HG03571 (cell line): ENCODE measurements at regions not wholly inside any gene's neighbourhood (a gene's known extent, or its start where the extent isn't known, plus 50 kb on each side); places are given as distances from the start of the nearest gene placed in this dataset.
"Not testable (repeated sequence)": the region's sequence is repeated elsewhere in the genome, so short reads cannot be mapped to it uniquely, and the experiment has no call there.

Source experiments
- ATAC-seq: cut with Tn5 transposase; IDR thresholded peaks from one replicate; pipeline ENCODE4 v1.9.1; 2021; ENCODE audit not compliant: unreplicated experiment

DNA sequence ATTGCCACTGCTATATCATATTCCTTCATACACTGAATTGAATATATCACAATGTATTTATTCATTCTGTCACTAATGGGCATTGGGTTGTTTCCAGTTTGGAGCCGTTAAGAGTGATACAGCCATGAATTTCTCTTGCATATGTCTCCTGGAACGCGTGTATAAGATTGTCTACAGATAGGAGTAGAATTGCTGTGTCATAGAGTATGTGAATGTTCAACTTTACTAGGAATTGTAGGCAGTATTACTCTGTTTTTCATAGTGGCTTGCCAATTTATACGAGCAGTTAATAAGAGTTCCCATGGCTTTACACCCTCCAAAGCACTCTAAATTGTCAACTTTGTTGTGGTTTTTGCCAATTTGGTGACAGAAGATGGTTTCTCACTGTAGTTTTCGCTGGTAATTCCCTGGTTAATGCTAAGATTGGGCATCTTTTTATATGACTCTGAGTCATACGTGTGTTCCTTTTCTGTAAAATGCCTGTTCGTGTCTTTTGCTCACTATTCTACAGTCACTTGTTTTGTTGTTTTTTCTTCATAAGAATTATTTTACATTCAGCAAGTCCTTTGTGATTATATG is 136.1 kb upstream of the LIPC start:
- ATAC-seq = no peak

DNA sequence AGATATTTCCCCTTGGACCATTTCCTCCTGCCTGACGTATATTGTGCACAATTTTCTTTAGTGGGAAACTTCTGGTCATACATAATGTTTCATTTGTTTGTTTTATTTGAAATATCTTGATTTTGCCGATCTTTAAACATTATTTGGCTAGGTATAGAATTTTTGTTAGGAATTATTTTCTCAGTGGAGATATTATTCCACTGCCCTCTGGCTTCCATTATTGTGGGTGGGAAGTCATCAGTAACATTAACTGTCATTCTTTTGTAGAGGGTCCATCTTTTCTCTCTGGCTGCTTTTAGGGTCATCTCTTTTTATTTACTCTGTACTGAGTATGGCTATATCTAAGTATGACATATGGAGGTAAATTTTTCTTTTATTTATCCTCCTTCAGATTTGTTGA is 135.5 kb upstream of the LIPC start:
- no peak for ATAC-seq

DNA sequence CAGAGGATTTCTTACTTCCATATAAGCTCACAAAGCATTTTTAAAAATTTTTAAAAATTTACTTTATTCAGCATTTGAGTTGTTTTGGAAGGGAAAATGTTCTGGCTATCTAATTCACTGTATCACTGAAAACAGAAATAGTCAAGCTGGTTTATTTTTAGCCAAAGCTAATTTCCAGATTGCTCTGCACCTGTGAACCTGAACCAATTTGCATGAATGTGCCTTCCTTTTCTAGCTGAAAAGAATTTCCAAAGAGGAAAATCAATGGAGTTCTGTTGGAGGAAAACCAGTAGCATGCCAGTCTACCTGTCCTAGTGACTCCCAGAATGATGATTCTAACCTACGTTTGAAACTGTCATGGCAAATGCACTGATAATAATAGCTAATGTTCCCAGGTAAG is 134.2 kb upstream of the LIPC start:
- no peak for ATAC-seq

DNA sequence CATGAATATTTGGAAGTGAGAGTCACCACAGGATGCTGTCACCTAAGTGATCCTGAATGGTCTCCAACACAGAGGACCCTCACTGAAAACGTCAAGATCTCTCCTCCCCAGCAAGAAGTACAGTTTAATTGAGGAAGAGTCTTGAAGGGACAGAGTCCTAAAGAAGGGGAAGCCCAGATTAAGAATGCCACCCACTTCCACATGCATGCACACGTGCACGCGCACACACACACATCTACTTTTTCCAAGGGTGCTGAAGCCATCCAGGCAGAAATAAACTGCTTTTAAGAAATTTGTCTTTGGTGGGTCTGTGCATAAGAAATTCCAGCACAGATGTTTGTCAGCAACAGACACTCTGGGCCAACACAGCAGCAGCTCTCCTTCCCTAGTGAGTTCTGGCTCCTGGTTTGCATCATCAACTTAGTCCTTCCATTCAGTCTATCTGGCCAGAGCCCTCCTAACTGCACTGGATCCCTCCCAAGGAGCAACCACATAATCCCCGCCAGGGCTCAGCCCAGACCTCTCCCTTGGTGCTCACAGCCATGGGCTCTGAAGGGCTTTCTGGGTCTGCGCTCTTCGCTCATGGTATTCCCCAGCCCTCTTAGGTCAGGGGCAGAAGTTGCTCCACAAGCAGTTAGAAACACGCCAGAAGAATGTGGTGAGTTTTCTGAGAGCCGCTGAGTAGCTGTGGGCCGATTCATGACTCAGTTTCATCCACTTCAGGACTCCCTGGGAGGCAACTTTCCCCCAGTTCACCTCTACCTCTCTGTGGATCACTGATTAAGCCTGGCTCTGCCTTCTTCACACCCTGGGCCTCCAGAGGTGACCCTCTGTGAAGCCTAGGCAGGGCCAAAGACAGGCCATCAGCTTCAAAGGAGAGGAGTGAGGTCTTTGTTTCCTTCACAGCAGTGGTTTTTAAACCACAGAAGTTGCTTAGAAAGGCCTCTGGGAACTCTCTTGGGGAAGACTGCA is 132.6 kb upstream of the LIPC start:
- no peak for ATAC-seq

DNA sequence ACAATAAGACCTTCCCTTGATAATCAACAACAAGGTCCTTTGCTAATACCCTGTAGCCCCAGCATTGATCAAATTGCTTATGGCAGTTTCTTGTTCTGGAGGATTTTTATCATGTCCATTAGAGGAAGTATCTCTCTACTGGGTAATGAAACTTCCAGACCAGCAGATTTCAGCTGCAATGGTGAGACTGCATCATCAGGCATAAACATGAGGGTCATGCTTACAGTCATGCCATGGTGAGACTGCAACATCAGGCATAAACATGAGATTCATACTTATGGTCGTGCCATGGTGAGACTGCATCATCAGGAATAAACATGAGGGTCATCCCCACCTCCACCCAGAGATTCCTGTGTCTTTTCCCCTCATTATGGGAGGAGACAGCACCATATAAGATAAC is 129.0 kb upstream of the LIPC start:
- no peak for ATAC-seq

DNA sequence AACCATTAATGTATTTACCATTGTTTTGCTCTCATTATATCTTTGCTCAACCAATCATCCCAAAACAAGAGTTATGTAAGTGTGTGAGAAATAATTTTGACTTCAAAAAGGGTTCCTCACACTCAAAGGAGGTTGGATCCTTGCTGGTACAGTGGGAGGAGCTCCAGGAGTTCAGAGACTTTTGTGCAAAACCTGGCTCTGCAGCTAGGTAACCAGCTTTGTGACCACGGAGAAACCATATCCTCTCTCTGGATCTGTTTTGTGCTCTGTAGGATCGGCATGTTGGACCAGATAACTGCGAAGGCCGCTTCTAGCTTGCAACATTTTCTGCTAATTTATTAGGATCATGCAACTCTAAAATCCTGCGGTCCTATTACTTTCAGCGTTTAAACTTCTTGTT is 128.6 kb upstream of the LIPC start:
- ATAC-seq = no peak

DNA sequence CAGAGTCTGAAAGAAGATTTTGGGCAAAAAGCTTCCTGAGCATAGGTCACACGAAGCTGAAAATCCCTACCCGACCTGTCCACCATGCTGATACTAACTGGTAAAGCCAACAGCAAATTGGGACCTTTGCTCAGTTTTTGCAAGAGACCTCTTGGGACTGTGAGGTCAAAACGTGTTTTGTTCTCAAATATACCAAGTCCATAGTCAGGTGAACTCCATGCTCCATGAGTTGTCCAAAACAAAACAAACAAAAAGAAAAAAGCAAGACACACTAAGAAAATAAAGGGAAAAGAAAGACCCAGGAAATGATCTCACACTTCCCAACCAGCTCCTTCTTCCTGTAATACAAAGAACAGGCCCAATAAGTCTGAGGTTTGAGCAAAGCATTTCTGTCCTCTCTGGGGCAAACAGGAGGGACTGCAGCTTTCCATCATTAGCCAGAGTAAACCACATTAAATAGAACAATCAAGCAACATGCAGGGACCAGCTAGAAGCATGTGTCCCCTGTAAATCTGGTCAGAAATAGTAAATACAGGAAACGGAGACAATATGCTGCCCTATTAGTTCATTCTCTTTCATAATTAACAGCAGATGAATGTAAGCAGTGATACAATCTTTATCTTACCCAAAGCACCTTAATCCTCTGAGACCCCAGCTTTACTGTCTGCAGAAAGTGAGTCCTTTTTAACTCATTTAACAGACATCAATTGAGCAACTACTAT is 125.0 kb upstream of the LIPC start:
- ATAC-seq = no peak

DNA sequence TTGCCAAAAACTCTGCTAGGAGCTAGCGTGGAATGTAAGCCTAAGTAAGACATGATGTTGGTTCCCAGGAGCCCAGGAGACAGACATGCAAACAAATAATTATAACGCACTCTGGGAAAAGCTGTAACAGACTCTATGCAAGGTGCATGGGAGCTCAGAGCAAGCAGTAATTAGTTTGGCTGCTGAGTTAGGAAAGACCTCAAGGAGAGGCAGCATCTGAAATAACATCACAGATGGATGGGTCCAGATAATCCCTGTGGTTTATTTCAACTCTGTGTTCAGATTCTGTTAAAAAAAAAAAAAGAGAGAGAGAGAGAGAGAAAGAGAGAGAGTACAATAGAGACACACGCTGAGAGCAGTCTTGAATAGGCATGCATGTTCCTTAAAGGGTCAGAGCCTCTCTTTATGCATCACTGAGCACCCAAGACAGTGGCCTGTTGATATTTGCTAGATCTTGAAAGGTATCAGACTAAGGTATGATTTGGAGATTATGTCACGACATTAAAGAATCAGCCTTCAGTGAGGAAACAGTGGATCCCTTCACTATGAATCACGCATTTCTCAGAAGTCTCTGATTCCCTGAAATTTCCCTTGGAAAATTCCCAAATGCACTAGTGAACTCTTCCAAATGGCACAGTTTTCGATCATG is 124.4 kb upstream of the LIPC start:
- ATAC-seq = no peak

DNA sequence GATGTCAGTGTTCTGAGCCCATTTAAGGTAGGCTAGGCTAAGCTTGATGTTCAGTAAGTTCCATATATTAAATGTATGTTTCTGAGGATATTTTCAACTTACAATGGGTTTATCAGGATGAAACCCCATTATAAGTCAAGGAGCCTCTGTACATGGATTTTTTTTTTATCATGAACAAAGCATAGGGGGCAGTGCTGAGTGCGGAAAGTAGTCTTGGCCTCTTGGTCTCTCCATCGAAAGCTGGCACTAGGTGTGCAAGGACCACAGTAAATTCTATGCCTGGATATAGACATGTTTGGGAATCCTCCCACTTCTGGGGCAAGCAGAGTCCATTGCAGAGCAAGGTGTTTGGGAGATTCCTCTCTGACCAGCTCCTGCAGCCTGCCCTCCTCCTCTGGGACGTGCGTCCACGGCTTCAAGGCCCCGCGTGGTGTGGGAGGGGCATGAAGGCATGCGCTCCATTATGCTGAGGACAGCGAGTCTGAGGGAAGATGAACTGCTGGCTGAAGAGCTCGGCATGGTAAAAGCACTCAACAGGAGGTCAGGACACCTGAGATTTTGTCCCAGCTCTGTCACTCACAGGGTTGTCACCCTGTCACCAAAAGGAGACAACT is 122.9 kb upstream of the LIPC start:
- ATAC-seq = no peak

DNA sequence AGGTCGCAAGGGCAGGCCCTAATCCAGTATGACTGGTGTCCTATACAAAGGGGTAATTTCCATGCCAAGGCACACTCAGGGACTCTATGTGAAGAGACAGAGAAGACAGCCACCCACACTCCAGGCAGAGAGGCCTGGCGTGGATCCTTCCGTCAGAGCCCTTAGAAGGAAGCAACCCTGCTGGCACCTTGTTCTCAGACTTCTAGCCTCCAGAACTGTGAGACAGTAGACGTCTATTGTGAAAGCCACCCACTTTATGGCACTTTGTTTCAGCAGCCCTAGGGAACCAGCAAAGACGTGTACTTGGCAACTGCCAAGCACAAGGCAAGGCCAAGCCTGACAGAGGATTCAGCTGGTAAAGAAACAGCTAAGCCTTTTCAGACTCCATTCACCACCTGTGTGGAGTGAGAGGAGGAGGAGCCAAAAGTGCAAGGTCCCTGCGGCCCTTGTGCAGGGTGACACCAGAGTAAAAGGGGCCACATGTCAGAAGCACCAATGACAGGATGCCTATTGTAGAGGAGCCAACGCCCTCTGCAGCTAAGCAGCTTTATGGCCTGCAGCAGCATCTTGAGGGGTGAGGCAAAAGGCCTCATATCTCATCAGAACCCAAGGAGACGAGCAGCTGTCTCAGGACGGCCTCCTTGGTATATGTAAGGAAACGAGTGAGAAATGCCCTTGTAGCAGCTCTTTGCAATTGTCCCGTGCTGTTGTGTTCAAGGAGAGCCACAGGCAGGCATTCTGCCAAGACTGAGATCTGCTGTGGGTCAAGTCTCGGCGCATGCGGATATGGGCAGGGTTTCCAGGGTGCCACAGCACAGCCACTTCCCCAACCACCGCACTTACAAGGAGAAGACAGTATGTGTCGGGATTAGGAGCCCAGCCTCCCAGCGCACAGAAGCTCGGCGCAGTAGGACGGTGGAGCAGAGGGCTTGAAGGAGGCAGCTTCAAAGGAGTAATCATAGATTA is 121.5 kb upstream of the LIPC start:
- no peak for ATAC-seq

DNA sequence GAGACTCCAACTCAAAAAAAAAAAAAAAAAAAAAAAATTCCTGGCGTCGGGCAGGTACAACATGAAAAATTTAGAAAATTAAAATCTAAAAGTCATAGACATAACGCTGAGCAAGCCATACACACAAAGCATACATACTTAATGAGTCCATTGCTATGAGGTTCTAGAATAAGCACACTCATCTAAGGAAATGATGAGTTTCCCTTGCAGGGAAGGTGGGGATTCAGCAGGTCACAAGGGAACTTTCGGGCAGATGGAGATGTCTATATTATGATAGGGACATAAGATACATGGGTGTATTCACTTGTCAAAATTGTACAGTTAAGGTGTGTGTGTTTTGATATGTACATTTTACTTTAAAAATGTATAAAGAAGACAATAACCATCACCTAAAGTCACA is 120.2 kb upstream of the LIPC start:
- ATAC-seq = no peak

DNA sequence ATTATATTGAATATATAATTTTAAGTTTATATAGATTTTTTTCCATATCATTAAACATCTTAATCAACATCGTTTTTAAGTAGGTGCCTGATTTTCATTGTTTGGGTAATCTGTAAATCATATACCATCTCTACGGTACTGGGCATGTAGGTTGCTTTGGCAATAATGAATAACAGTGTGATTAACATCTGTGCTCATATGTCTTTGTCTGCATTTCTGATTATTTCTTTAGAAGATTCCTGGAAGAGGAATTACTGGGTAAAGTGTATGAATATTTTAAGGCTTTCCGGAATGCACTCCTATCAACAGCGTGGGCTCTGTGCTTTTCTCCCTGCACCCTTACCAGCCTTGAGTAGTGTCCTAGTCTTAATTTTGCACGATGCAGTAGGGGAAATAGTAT is 119.8 kb upstream of the LIPC start:
- ATAC-seq = no peak

DNA sequence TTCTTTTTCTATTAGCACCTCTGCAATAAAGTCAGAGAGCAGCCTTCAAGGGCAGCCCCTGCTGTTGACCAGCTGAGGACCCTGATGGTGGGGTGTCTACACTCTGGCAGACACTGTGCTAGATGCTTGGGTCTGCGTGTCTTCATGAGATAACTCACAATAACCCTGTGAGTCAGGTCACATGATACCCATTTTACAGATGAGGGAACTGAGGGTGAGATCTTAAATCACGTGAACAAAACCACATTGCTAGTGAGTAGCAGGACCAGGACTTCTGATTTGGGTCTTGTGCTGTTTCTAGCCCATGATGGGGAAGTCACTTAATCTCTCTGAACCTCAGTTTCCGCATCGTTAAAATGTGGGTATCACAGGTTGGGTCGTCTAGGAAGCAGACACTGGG is 118.5 kb upstream of the LIPC start:
- ATAC-seq = no peak

DNA sequence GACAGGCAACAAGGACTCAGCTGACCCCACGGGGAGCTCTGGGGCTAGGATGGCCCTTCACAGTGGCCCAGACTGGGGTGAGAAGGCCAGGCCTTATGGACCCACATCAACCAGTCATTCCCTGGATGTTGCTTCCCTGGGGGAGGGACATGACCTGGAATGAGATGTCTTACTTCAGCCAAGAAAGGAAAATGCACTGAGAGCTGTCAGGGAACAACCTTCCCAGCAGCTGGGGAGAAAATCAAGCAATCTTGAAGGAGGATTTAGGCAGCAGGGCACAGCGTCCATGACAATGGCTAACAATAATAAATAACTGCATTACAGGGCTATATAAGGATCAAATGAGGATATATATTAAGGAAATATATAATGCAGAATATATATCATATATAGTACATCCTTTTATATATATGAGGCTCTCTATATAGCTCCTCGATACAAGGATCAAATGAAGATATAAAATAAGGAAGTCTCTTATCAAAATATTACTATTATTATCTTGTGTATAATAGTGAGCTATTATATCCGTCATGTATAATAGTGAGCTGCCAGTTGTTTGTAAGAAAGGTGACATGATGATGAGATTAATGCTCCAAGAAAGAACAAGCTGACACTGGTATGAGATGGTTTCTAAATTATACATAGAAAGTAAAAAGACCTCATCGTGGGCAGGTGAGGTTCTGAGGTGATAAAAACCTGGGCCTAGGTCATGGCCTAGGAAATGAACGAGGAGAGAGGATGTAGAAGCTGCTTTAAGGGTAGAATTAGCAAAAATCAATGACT is 117.8 kb upstream of the LIPC start:
- no peak for ATAC-seq

DNA sequence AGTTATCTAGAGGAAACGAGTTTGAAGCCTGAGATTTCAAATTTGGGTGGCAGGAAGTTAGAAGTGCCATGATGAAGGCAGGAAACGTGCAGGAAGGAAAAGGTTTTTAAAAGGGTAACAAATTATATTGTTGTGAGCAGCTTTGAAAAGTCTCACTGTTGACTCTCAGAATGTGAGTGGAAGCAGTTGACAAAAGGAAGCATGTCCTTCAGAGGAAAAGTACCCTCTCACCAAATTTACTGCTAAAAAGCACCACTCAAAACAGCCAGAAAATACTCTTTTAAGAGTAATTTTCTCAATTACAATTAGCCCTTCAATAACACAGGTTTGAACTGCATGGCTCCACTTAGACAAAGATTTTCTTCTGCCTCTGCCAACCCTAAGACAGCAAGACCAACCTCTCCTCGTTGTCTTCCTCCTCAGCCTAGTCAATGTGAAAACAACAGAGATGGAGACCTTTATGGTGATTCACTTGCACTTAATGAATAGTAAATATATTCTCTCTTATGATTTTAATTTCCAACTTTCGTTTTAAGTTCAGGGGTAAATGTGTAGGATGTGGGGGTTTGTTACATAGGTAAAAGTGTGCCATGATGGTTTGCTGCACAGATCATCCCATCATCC is 117.1 kb upstream of the LIPC start:
- no peak for ATAC-seq

DNA sequence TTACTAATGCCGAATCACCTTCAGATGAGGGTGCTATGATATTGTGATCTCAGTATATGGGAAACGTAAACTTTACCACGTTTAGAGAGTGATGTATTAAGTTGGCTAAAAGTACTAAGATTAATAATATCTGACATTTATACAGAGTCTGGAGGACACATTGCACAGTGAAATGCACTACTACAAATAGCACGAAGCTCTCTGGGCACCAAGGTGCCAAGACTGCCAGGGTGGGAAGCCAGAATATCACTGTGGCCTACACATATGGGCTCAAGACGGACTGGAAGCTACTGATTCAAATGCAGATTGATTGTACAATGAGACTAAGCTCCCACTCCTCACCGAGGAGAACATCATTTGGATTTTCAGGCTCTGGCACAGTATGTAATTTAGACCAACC is 113.3 kb upstream of the LIPC start:
- no peak for ATAC-seq

DNA sequence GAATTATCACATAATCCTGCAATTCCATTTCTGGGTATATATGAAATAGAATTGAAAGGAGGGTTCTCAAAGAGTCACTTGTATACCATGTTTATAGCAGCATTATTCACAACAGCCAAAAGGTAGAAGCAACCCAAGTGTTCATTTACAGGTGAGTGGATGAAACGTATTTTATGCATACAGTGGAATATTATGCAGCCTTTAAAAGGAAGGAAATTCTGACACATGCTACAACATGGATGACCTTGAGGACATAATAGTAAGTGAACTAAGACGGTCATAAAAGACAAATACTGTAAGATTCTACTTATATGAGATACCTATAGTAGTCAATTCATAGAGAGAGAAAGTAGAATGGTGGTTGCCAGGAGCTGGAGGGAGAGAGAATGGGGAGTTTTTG is 110.8 kb upstream of the LIPC start:
- no peak for ATAC-seq

DNA sequence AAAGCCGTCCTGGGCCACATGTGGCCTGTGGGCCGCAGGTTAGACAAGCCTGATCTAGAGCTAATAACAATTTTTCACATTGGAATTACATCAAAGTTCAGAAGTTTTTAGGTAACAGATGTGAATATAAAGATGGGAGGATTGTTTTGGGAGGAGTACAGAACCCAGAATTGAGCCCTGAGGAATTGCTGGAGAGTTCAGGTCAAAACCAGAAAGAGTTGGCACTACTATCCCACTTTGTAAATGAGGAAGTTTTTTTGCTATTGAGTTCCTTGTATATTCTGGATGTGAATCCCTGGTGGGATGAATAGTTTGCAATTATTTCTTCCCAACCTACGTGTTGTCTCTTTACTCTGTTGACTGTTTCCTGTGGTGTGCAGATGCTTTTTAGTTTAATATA is 109.5 kb upstream of the LIPC start:
- ATAC-seq = no peak

DNA sequence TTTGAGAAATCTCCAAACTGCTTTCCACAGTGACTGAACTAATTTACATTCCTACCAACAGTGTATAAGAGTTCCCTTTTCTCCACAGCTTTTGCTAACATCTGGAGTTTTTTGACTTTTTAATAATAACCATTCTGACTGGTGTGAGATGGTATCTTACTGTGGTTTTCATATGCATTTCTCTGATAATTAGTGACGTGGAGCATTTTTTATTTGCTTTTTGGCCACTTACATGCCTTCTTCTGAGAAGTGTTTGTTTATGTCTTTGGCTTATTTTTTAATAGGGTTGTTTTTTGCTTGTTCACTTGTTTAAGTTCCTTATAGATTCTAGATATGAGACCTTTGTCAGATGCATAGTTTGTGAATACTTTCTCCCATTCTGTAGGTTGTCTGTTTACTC is 108.5 kb upstream of the LIPC start:
- not testable (repeated sequence) for ATAC-seq
